GM21723 (cell line): ENCODE measurements at regions not wholly inside any gene's neighbourhood (a gene's known extent, or its start where the extent isn't known, plus 50 kb on each side); places are given as distances from the start of the nearest gene placed in this dataset.

Source experiments
- ATAC-seq: cut with Tn5 transposase; IDR thresholded peaks from one replicate; pipeline ENCODE4 v1.9.1; 2021; ENCODE audit warnings: mild to moderate bottlenecking, moderate library complexity; ENCODE audit not compliant: unreplicated experiment

- ATAC-seq, result no peak
Observed at GRCh38 chr13:91286317-91286716, 61.2 kb upstream of the MIR17HG start.

- no peak for ATAC-seq
Observed at GRCh38 chr13:91291078-91291477, 56.4 kb upstream of the MIR17HG start.

GRCh38 chr13:91292630-91293221 lies 54.8 kb upstream of the MIR17HG start:
- no peak for ATAC-seq

GRCh38 chr13:91295712-91296410 lies 51.6 kb upstream of the MIR17HG start:
- ATAC-seq, result no peak

- ATAC-seq, result no peak
Observed at GRCh38 chr13:91297503-91297902, 50.0 kb upstream of the MIR17HG start.
